GM21528 (cell line): ENCODE measurements at regions not wholly inside any gene's neighbourhood (a gene's known extent, or its start where the extent isn't known, plus 50 kb on each side); places are given as distances from the start of the nearest gene placed in this dataset.

Experiments used
- ATAC-seq: cut with Tn5 transposase; IDR thresholded peaks from one replicate; pipeline ENCODE4 v1.9.1; 2021; ENCODE audit warnings: mild to moderate bottlenecking, moderate library complexity; ENCODE audit not compliant: unreplicated experiment, low FRiP score

GRCh38 chr7:136339464-136339863 lies 362.3 kb upstream of the MTPN start:
- no peak for ATAC-seq

DNA sequence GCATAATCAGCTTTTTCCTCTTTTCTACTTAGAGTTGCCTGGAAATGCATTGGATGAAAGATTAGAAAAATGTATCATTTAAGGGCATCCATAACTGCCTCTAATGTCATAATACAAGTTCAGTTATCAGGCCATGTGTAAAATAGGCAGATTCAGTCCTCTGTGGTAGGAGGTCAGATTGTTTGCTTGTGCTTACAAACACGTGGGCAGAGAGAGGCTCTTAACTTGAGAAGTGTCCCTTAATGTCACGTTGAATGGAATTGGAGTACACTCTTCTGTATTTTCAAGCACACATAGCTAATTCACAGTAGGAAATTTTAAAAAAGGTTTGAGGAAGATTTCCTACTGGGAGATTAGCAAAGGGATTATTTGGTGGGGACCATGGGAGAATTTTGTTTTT lies 359.8 kb upstream of the MTPN start:
- no peak for ATAC-seq

DNA sequence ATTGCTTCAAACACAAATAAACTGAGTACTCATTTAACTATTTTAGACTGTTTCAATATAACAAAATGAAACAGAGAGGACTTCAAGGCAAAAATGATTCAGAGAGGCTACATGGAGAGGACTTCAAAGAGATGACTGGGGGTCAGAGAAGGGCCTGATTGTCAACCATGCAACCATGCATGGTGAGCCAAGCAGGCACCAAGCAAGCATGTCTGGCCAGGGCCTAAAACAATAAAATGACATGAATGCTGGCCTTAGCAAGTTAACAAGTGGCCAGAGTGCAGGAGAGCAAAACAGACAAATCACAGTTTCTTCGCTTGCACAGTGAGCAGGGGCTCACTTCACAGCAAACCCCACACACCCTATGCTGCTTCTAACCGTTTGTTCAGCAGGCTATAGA lies 356.5 kb upstream of the MTPN start:
- no peak for ATAC-seq

- ATAC-seq = no peak
Measured at GRCh38 chr7:136326045-136326609, 349.0 kb upstream of the MTPN start.

DNA sequence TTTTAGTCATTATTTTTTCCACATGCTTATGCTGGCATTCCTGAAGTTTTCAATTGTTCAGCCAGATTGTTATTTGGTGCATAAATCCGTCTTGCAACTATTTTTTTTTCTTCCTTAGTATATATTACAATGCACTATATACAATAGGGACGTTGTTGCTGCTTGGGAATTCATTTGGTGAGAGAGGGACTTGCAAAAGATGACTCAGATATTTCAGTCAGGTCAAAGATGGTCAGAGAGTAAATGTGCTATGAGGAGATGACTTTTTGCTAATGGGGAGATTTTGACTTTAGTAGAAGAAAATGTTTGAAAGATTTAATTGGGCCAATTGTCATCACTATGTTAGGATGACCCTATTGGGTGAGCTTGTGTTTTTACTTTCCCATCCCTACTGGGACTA lies 348.4 kb upstream of the MTPN start:
- no peak for ATAC-seq

- no peak for ATAC-seq
Measured at GRCh38 chr7:136325027-136325426, 347.9 kb upstream of the MTPN start.

- ATAC-seq = no peak
Measured at GRCh38 chr7:136324073-136324704, 347.0 kb upstream of the MTPN start.

GRCh38 chr7:136312592-136312991 lies 335.4 kb upstream of the MTPN start:
- ATAC-seq = no peak

- no peak for ATAC-seq
Measured at GRCh38 chr7:136309407-136309806, 332.2 kb upstream of the MTPN start.

DNA sequence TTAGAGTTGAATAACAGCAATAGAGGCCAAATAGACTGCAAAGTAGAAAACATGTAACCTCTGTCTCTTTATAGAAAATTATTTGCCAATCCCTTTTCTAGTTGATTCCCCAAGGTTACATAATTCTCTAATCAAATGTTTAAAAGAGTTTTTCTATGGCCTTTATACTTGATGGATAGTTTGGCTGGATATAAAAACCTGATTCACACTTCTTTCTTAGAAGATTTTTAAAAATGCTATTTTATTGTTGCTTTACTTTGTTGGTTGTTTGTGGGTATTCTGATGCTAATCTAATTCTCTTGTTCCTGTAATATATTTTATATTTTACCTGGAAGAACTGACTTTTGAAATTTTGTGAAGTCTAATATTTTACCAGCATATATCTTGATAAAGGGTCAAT lies 331.1 kb upstream of the MTPN start:
- ATAC-seq = no peak

DNA sequence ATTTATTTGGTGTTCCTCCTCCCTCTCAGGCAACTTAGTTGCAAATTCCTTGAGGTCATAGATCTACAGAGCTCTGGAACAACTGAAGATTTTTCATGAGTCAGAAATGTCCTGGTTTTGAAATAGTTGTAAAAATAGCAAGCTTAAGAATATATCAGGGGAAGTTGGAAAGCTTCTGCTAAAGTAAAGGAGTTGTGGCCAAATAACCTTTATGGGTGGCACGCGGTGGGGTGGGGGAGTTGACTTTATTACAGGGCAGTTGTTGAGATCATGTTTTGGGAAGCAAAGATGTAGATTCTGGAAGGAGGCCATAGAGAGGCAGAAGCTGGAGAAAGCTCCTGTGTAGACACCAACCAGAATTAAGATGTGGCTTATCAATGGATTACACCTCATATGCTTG lies 326.0 kb upstream of the MTPN start:
- no peak for ATAC-seq

DNA sequence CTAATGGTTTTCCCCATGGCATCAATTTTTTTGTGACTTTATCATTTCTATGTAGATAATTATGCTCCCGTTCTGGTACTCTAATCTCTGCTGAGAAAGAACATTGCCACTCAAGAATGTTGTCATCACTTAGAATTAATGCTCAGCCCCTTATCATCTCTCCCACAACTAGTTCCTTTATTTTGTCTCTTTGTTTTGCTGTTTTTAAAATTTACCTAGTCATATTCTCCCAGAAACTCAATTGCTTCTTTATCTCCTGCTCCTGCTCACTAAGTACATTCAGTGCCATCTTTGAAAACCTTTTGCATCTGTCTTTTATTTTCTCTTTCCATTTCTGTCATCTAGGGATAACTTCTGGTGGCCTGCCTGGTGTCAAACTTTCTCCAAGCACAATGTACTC lies 324.9 kb upstream of the MTPN start:
- ATAC-seq = no peak

GRCh38 chr7:136294977-136295376 lies 317.8 kb upstream of the MTPN start:
- no peak for ATAC-seq

DNA sequence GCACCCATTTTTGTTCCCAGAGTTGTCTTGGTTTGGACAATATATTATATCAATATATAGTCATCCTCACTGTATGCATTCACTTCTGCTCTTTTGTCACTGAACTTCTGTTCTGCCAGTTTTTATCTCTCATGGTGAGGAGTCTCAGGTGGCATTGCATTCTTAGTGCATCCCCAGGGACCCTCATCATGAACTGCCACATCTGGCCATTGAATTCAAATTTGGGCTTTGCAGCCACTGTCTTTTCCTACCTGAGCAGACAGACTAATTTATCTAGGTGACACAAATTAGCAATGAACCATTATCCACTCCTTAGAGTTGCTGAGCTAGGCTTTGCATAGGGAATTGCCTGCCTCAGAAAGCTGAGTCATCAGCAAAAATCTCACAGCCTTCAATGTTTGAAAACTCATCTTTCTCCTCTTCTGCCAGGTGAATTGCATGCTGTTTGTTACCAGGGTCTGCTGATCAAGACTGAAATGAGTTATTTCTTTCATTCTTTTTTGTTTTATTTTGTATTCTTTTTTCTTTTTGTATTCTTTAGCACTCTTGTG lies 316.8 kb upstream of the MTPN start:
- no peak for ATAC-seq

- no peak for ATAC-seq
Measured at GRCh38 chr7:136293272-136293671, 316.1 kb upstream of the MTPN start.

- no peak for ATAC-seq
Measured at GRCh38 chr7:136292365-136292764, 315.2 kb upstream of the MTPN start.

DNA sequence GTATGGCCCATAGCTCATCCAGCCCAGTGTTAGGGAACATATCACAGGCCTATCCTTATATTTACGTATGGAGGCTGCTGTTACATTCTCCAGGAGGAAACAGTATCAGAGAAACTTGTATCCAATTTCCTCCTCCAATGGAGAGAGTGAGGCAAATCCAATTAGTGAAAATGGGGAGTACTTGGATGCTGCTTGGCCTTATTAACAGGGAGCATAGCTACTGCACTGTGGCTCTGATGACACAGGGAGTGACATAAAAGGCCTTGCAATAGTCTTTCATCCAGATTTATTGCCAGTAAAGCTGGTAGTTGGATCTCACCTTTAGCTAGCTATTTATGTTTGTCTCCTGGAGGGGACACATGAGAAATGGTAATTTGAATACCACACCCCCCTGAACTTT lies 313.2 kb upstream of the MTPN start:
- no peak for ATAC-seq

GRCh38 chr7:136278057-136278456 lies 300.9 kb upstream of the MTPN start:
- no peak for ATAC-seq

GRCh38 chr7:136275794-136276193 lies 298.6 kb upstream of the MTPN start:
- no peak for ATAC-seq

GRCh38 chr7:136274636-136275345 lies 297.6 kb upstream of the MTPN start:
- no peak for ATAC-seq

DNA sequence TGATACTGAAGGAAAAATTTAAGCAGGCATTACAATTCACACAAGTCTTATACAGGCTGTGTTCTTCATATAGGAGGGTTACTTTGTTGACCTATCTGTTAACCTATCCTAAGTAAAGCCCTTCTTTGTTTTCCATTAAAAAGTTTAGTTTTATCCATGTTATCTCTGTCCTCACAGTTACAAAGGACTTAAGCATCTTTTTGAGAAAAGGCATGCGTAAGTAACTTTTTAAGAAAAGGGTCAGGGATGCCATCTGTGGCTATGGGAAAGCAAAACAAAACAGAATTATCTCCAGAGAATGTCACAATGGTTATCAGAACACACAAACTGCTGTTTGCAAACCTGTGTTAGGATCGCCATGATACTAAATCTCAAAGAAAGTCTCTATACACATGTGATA lies 295.8 kb upstream of the MTPN start:
- no peak for ATAC-seq

DNA sequence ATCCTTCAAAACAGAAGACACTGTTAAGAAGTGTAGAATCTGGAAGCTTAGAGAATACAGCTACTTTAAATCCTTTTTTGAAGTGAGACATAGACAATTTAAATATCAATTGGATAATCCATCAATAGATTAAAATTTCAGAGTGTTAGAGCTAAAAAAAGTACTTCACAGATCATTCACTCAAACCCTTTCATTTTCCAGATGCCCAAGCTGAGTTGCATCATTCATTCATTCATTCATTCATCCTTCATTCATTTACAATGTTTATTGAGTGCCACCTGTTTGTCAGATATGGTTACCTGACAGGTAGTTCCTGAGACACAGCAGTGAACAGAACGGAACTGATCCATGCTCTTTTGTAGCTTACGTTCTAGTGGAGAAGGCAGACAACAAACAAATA lies 290.7 kb upstream of the MTPN start:
- no peak for ATAC-seq
